ENCODE measurements at regions not wholly inside any gene's neighbourhood (a gene's known extent, or its start where the extent isn't known, plus 50 kb on each side); places are given as distances from the start of the nearest gene placed in this dataset.
"Not testable (repeated sequence)": the region's sequence is repeated elsewhere in the genome, so short reads cannot be mapped to it uniquely, and the experiment has no call there.

DNA sequence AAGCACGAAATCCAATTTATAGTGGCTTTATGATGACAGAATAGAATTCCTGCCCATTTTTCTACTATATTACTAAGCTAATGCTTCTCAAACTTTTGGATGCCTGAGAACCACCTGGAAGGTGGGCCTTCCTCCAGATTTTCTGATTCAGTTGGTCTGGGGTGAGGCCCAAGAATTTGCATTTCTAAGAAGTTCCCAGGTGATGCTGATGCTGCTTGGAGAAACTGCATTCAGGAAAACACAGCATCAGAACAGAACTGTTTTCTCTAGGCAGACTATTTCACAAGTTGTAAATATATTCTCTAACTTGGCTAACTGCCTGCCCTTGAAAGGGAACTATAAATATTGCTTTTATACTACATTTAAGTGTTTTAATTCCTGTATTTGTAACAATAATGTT lies 644.9 kb upstream of the DPPA4 start:
- H3K36me3 ChIP-seq (ENCODE audit: control insufficient read depth, insufficient read depth, low read length), result no peaks in the 10 kb centered on the region
- no peaks in the 10 kb centered on the region for H3K27me3 ChIP-seq (ENCODE audit: control insufficient read depth, insufficient read depth, low read length)
- TF ChIP-seq, protein P1, sequence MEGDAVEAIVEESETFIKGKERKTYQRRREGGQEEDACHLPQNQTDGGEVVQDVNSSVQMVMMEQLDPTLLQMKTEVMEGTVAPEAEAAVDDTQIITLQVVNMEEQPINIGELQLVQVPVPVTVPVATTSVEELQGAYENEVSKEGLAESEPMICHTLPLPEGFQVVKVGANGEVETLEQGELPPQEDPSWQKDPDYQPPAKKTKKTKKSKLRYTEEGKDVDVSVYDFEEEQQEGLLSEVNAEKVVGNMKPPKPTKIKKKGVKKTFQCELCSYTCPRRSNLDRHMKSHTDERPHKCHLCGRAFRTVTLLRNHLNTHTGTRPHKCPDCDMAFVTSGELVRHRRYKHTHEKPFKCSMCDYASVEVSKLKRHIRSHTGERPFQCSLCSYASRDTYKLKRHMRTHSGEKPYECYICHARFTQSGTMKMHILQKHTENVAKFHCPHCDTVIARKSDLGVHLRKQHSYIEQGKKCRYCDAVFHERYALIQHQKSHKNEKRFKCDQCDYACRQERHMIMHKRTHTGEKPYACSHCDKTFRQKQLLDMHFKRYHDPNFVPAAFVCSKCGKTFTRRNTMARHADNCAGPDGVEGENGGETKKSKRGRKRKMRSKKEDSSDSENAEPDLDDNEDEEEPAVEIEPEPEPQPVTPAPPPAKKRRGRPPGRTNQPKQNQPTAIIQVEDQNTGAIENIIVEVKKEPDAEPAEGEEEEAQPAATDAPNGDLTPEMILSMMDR (IDR thresholded peaks at IDR 0.05; ENCODE audit: insufficient read depth, low read length, poor library complexity, severe bottlenecking), result no peak
- no peak for DNase-seq (ENCODE audit: low read depth)
- no peak overlapping the region for H3K4me3 ChIP-seq (ENCODE audit: low read depth, low read length)

DNA sequence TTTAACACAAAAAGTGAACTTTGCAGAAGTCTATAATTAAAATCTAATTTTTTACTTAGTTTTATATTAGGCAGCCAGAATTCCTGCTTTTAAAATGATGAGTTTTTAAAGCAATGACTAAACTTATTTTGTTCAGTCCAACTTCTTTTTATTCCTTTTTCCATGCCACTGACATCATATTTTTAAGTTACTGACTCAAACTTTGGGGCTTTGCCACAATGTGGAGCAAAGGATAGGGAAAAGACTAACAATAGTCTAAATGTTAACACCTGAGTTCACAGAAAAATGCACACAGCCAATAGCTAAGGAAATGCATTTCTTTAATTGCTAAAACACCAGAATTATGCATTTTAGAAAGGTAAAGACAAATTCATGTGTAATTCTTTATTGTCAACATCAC lies 647.6 kb upstream of the DPPA4 start:
- H3K4me3 ChIP-seq (ENCODE audit: low read depth, low read length), result no peak overlapping the region
- no peaks in the 10 kb centered on the region for H3K36me3 ChIP-seq (ENCODE audit: control insufficient read depth, insufficient read depth, low read length)
- no peak for DNase-seq (ENCODE audit: low read depth)
- TF ChIP-seq, protein P1 (IDR thresholded peaks at IDR 0.05; ENCODE audit: insufficient read depth, low read length, poor library complexity, severe bottlenecking), result no peak
- H3K27me3 ChIP-seq (ENCODE audit: control insufficient read depth, insufficient read depth, low read length), result no peaks in the 10 kb centered on the region

DNA sequence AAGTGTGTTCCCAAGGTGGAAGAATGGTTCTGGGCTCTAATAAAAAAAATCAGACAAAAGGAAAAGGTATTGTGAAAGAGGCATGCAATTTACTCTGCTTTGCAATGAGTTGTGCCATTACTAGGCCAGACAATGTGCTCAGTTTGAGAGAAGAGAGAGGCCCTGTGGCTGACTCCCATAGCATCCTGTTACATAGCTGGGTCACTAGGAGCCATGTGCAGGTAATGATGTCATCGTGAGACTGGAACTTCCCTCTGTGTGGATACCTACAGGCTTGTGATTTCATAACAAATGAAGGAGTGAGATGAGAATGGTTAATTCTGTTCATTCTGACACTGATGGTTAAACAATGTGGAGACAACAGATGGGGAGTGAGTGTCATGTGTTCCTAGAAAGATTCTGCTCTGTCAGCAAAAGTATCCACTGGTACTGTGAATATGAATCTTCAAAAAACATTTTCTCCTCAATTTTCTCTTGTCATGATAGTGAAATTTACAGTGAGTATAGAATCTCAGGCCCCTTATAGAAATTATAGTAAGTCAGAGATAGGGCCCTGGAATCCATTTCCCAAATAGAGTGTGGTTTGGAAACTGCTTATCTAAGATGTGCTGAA lies 648.7 kb upstream of the DPPA4 start:
- Histone ChIP-seq H3K4me3 (ENCODE audit: low read depth, low read length) (no peak overlapping the region), H3K27me3 (ENCODE audit: control insufficient read depth, insufficient read depth, low read length) (no peaks in the 10 kb centered on the region), H3K36me3 (ENCODE audit: control insufficient read depth, insufficient read depth, low read length) (no peaks in the 10 kb centered on the region)
- TF ChIP-seq, protein P1 (IDR thresholded peaks at IDR 0.05; ENCODE audit: insufficient read depth, low read length, poor library complexity, severe bottlenecking), result no peak
- DNase-seq (ENCODE audit: low read depth), result no peak

DNA sequence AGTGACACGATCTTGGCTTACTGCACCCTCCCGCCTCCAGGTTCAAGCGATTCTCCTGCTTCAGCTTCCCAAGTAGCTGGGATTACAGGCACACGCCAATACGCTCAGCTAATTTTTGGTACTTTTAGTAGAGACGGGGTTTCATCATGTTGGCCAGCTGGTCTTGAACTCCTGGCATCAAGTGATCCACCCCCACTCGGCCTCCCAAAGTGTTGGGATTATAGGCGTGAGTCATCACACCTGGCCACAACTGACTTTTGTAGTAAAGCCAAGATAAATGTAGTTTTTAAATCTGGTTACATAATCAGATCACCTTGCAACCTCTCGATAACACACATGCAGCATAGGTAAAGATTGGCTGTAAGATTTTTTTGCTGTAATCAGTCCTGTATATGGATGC lies 657.5 kb upstream of the DPPA4 start:
- Histone ChIP-seq H3K27me3 (ENCODE audit: control insufficient read depth, insufficient read depth, low read length) (no peaks in the 10 kb centered on the region), H3K36me3 (ENCODE audit: control insufficient read depth, insufficient read depth, low read length) (no peaks in the 10 kb centered on the region), H3K4me3 (ENCODE audit: low read depth, low read length) (no peak overlapping the region)
- no peak for DNase-seq (ENCODE audit: low read depth)
- TF ChIP-seq, protein P1 (IDR thresholded peaks at IDR 0.05; ENCODE audit: insufficient read depth, low read length, poor library complexity, severe bottlenecking), result no peak

DNA sequence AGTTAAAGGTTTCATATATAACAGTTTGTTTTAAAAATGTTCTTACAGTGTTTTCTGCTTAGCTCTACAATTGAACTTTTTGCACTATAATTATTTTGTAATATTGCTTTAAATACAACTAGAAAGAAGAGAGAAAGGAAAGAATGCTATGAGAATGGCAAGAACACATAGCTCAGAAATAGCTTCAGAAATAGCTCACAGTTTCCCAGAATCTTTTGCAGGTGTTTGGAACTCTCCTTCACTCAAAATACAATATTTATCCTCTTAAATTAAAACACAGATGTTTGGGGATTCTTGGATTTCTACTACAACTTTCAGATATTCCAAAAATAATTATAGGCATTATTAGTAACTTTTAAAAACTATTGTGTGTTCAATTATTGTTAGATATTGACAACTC lies 658.0 kb upstream of the DPPA4 start:
- no peaks in the 10 kb centered on the region for H3K27me3 ChIP-seq (ENCODE audit: control insufficient read depth, insufficient read depth, low read length)
- no peaks in the 10 kb centered on the region for H3K36me3 ChIP-seq (ENCODE audit: control insufficient read depth, insufficient read depth, low read length)
- TF ChIP-seq, protein P1 (IDR thresholded peaks at IDR 0.05; ENCODE audit: insufficient read depth, low read length, poor library complexity, severe bottlenecking), result no peak
- no peak overlapping the region for H3K4me3 ChIP-seq (ENCODE audit: low read depth, low read length)
- no peak for DNase-seq (ENCODE audit: low read depth)

DNA sequence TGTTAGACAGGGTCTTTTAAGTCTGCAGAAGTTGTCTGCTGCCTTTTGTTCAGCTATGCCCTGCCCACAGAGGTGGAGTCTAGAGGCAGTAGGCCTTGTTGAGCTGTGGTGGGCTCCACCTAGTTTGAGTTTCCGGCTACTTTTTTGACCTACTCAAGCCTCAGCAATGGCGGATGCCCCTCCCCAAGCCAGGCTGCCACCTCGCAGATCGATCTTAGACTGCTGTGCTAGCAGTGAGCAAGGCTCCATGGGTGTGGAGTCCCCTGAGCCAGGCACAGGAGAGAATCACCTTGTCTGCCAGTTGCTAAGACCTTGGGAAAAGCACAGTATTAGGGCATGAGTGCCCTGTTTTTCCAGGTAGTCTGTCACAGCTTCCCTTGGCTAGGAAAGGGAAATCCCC lies 664.6 kb upstream of the DPPA4 start:
- H3K27me3 ChIP-seq (ENCODE audit: control insufficient read depth, insufficient read depth, low read length); DNase-seq (ENCODE audit: low read depth); H3K36me3 ChIP-seq (ENCODE audit: control insufficient read depth, insufficient read depth, low read length); H3K4me3 ChIP-seq (ENCODE audit: low read depth, low read length): not testable (repeated sequence)

All from kidney epithelial cell (primary cell).